Adrenal gland (tissue), 9 donors: ENCODE measurements at regions not wholly inside any gene's neighbourhood (a gene's known extent, or its start where the extent isn't known, plus 50 kb on each side); places are given as distances from the start of the nearest gene placed in this dataset.
"Not testable (repeated sequence)": the region's sequence is repeated elsewhere in the genome, so short reads cannot be mapped to it uniquely, and the experiment has no call there.

Experiments
- DNase-seq, 7 donors: peaks; one replicate each; pipeline ENCODE4 v3.0.0-alpha.2; 2019 to 2020
- H3K27ac ChIP-seq, 5 donors: fragments of 200-600 bp; sonication (generic) in 4 of 5; 1 replicate in 3 of 5; 2 replicates in 2 of 5; pipeline versions ENCODE4 v1.5.1 to v1.8.0; 2016 to 2020; ENCODE audit warnings: mild to moderate bottlenecking in 1 of 5
- H3K27me3 ChIP-seq: fragments of 200-600 bp; 2 replicates; pipeline ENCODE4 v1.8.0; 2021
- H3K36me3 ChIP-seq, 2 donors: fragments of 200-600 bp; replicated peaks in 1 of 2; 1 replicate in 1 of 2; 2 replicates in 1 of 2; pipeline versions ENCODE4 v1.5.1 to v1.8.0; 2018 to 2022
- H3K4me1 ChIP-seq, 2 donors: fragments of 200-600 bp; replicated peaks in 1 of 2; 1 replicate in 1 of 2; 2 replicates in 1 of 2; pipeline versions ENCODE4 v1.5.1 to v1.8.0; 2018 to 2021
- H3K4me3 ChIP-seq, 4 donors: fragments of 200-600 bp; sonication (generic) in 3 of 4; one replicate each; pipeline ENCODE4 v1.5.1; 2016 to 2018
- H3K9me3 ChIP-seq, 3 donors: fragments of 200-600 bp; sonication (generic) in 1 of 3; replicated peaks in 1 of 3; 1 replicate in 2 of 3; 2 replicates in 1 of 3; pipeline versions ENCODE4 v1.5.1 to v1.8.0; 2016 to 2021
- CTCF ChIP-seq, 6 experiments: fragments of 450-650 bp in 4 of 6; fragments of 200-600 bp in 2 of 6; sonication (generic) in 1 of 6; IDR thresholded peaks; 1 replicate in 5 of 6; 2 replicates in 1 of 6; pipeline versions ENCODE4 v1.5.1 to v1.8.0; 2016 to 2021; ENCODE audit warnings: antibody characterized with exemption in 6 of 6, mild to moderate bottlenecking in 2 of 6, moderate library complexity in 1 of 6
- POLR2A ChIP-seq, 2 donors: fragments of 450-650 bp; IDR thresholded peaks; one replicate each; pipeline ENCODE4 v1.6.1; 2017; ENCODE audit warnings: antibody characterized with exemption in 2 of 2, mild to moderate bottlenecking in 2 of 2, moderate library complexity in 1 of 2
- WGBS, 4 donors: extraction: QIAGEN DNeasy Blood & Tissue Kit in 2 of 4; methylation state at CpG; one replicate each; pipeline versions ENCODE4 v1.1.5 to v1.1.7; 2013 to 2017; 5-methylcytosine and 5-hydroxymethylcytosine counted together
- intact Hi-C, 2 donors: fragments of 100-400 bp; cut with DNase I; formaldehyde crosslinking; loops; one replicate each; pipeline versions ENCODE4 v1.14.1 to v1.15.0; 2022 to 2023
- donor health status: healthy with polysubstance abuse.
- donor health status: Bipolar disorder and iron deficiency.
- donor health status: DM: yes; HTN: yes; CAD: no.
- donor health status: DM: no; HTN: no; CAD: no.
- donor health status: DM: no; HTN: no; CAD: no.

- WGBS, 4 donors: 35 to 40% (median 36%) methylated on average over 2 of the region's 2 CpGs
- TF ChIP-seq POLR2A (IDR thresholded peaks at IDR 0.05) (no peak), CTCF (IDR thresholded peaks at IDR 0.05) (no peak)
- no peak for DNase-seq
- no peak overlapping the region for H3K27ac ChIP-seq
- H3K4me3 ChIP-seq: no peak overlapping the region
- intact Hi-C loops: no loop called here
- H3K4me1 ChIP-seq: no peaks in the 10 kb centered on the region
- H3K36me3 ChIP-seq: no peaks in the 10 kb centered on the region
- H3K27me3 ChIP-seq: no peaks in the 10 kb centered on the region
- H3K9me3 ChIP-seq: no peaks in the 10 kb centered on the region
These were observed 491.2 kb upstream of the TLE4 start for GRCh38 chr9:79080536-79080935.

- Histone ChIP-seq H3K36me3 (no peaks in the 10 kb centered on the region), H3K4me1 (no peaks in the 10 kb centered on the region), H3K4me3 (no peak overlapping the region), H3K27me3 (no peaks in the 10 kb centered on the region), H3K9me3 (no peaks in the 10 kb centered on the region), H3K27ac (no peak overlapping the region)
- WGBS, 4 donors: 77 to 83% (median 79%) methylated on average over 3 of the region's 3 CpGs
- no peak for DNase-seq
- intact Hi-C loops: no loop called here
- TF ChIP-seq POLR2A (IDR thresholded peaks at IDR 0.05) (no peak), CTCF (IDR thresholded peaks at IDR 0.05) (no peak)
These were observed 488.1 kb upstream of the TLE4 start for GRCh38 chr9:79083621-79084020.

GRCh38 chr9:79087133-79087532 lies 484.6 kb upstream of the TLE4 start:
- 79 to 87% (median 86%) methylated on average over 2 of the region's 2 CpGs for WGBS, 4 donors

GRCh38 chr9:79089054-79089560 lies 482.7 kb upstream of the TLE4 start:
- TF ChIP-seq POLR2A (IDR thresholded peaks at IDR 0.05): no peak
- TF ChIP-seq CTCF (IDR thresholded peaks at IDR 0.05): no peak
- no peak for DNase-seq
- no peaks in the 10 kb centered on the region for H3K27me3 ChIP-seq
- H3K36me3 ChIP-seq: no peaks in the 10 kb centered on the region
- no peak overlapping the region for H3K27ac ChIP-seq
- H3K4me3 ChIP-seq: no peak overlapping the region
- H3K9me3 ChIP-seq: no peaks in the 10 kb centered on the region
- intact Hi-C loops: no loop called here
- no peaks in the 10 kb centered on the region for H3K4me1 ChIP-seq

More at GRCh38 chr9:79087133-79087532, 484.6 kb upstream of the TLE4 start:
- H3K27me3 ChIP-seq: no peaks in the 10 kb centered on the region
- TF ChIP-seq POLR2A (IDR thresholded peaks at IDR 0.05) (no peak), CTCF (IDR thresholded peaks at IDR 0.05) (no peak)
- DNase-seq: no peak
- H3K27ac ChIP-seq: no peak overlapping the region
- H3K4me3 ChIP-seq: no peak overlapping the region
- H3K9me3 ChIP-seq: no peaks in the 10 kb centered on the region
- no peaks in the 10 kb centered on the region for H3K4me1 ChIP-seq
- no peaks in the 10 kb centered on the region for H3K36me3 ChIP-seq
- intact Hi-C loops: no loop called here

- DNase-seq, H3K9me3 ChIP-seq, H3K4me1 ChIP-seq, H3K4me3 ChIP-seq, H3K36me3 ChIP-seq, H3K27me3 ChIP-seq, H3K27ac ChIP-seq, intact Hi-C loops: not testable (repeated sequence)
- 56 to 66% (median 63%) methylated on average over 2 of the region's 2 CpGs for WGBS, 4 donors
These were observed 481.9 kb upstream of the TLE4 start for GRCh38 chr9:79089851-79090250.

GRCh38 chr9:79103257-79103656 lies 468.5 kb upstream of the TLE4 start:
- intact Hi-C loops, H3K9me3 ChIP-seq, H3K4me3 ChIP-seq, H3K4me1 ChIP-seq, H3K36me3 ChIP-seq, H3K27ac ChIP-seq, DNase-seq, H3K27me3 ChIP-seq: not testable (repeated sequence)
- WGBS, 4 donors: 87 to 96% (median 90%) methylated on average over 5 to 17 of the region's 17 CpGs
